ENCODE measurements at regions not wholly inside any gene's neighbourhood (a gene's known extent, or its start where the extent isn't known, plus 50 kb on each side); places are given as distances from the start of the nearest gene placed in this dataset.

DNA sequence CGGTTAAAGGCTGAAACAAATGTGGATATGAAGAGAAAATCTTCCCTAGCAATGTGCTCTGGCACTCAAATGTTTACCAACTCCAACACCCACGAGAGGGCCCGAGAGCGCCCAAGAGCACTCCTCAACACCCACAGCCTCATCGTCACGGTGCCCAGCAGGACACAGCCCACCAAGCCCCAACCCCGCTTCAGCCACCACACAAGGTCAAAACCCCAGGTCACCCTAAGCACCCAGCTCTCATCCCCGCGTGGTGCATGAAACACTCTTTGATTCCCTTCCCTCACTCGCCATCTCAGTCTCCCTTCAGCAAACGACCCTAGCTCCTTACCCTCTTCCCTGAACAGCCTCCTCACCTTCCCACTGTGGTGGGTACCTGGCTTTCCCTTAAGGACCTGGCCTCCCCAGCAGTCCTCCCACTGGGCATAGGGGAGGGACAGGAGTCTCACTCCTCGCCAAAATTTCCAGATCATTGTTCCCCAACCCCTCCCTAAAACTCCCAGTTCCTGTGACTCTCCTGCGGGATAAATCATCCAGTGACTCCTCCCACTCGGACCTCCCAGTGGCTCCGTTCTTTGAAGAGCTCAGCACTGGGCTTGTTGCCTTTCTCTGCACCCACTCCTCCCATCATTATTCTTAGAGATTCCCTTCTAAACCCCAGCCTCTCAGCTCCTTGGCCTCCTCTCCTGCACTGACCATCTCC lies 170.4 kb upstream of the SYT6 start:
- no peak overlapping the region for H3K27ac ChIP-seq (ENCODE audit: low read depth, low read length)
- H3K4me3 ChIP-seq (ENCODE audit: low read length): no peak overlapping the region
- H3K4me1 ChIP-seq (ENCODE audit: control insufficient read depth, insufficient read depth, low read length): no peaks in the 10 kb centered on the region
- peaks cover 20% of the 10 kb centered on the region for H3K27me3 Mint-ChIP-seq (ENCODE audit: insufficient read depth)
- no peak overlapping the region for H3K9ac ChIP-seq (ENCODE audit: extremely low read depth, low read length, poor library complexity, severe bottlenecking)
- no peak for DNase-seq
- H3K4me1 Mint-ChIP-seq: no peaks in the 10 kb centered on the region
- H3K4me3 Mint-ChIP-seq: no peak overlapping the region
- peaks cover 14% of the 10 kb centered on the region for H3K9me3 ChIP-seq (ENCODE audit: control insufficient read depth, low read length)
- H3K27ac Mint-ChIP-seq: no peak overlapping the region
- WGBS, 2 experiments (ENCODE audit: insufficient coverage in 1 of 2, insufficient read length in 1 of 2): 88 to 96% methylated on average over 8 to 15 of the region's 15 CpGs
- H3K36me3 ChIP-seq (ENCODE audit: control insufficient read depth, insufficient read depth, low read length): no peaks in the 10 kb centered on the region
- H3K36me3 Mint-ChIP-seq (ENCODE audit: low read depth): no peaks in the 10 kb centered on the region
- no peaks in the 10 kb centered on the region for H3K27me3 ChIP-seq (ENCODE audit: control insufficient read depth, insufficient read depth, low read length, poor library complexity, severe bottlenecking)
- peaks cover 18% of the 10 kb centered on the region for H3K9me3 Mint-ChIP-seq
- TF ChIP-seq CTCF (conservative IDR thresholded peaks at IDR 0.05): no peak

GRCh38 chr1:114322734-114323133 lies 169.1 kb upstream of the SYT6 start:
- peaks cover 14% of the 10 kb centered on the region for H3K9me3 Mint-ChIP-seq
- no peaks in the 10 kb centered on the region for H3K4me1 Mint-ChIP-seq
- Histone ChIP-seq H3K27me3 (ENCODE audit: control insufficient read depth, insufficient read depth, low read length, poor library complexity, severe bottlenecking) (no peaks in the 10 kb centered on the region), H3K9ac (ENCODE audit: extremely low read depth, low read length, poor library complexity, severe bottlenecking) (no peak overlapping the region), H3K9me3 (ENCODE audit: control insufficient read depth, low read length) (peaks cover 14% of the 10 kb centered on the region), H3K4me1 (ENCODE audit: control insufficient read depth, insufficient read depth, low read length) (no peaks in the 10 kb centered on the region), H3K36me3 (ENCODE audit: control insufficient read depth, insufficient read depth, low read length) (no peaks in the 10 kb centered on the region), H3K4me3 (ENCODE audit: low read length) (no peak overlapping the region), H3K27ac (ENCODE audit: low read depth, low read length) (no peak overlapping the region)
- no peak for DNase-seq
- 63 to 95% methylated on average over 1 to 2 of the region's 2 CpGs for WGBS, 2 experiments (ENCODE audit: insufficient coverage in 1 of 2, insufficient read length in 1 of 2)
- no peak for TF ChIP-seq CTCF (conservative IDR thresholded peaks at IDR 0.05)
- H3K27me3 Mint-ChIP-seq (ENCODE audit: insufficient read depth): peaks cover 15% of the 10 kb centered on the region
- no peak overlapping the region for H3K4me3 Mint-ChIP-seq
- H3K36me3 Mint-ChIP-seq (ENCODE audit: low read depth): no peaks in the 10 kb centered on the region
- H3K27ac Mint-ChIP-seq: no peak overlapping the region

GRCh38 chr1:114322207-114322606 lies 168.5 kb upstream of the SYT6 start:
- DNase-seq: no peak
- no peak overlapping the region for H3K27ac Mint-ChIP-seq
- Histone ChIP-seq H3K27ac (ENCODE audit: low read depth, low read length) (no peak overlapping the region), H3K9me3 (ENCODE audit: control insufficient read depth, low read length) (peaks cover 14% of the 10 kb centered on the region), H3K4me1 (ENCODE audit: control insufficient read depth, insufficient read depth, low read length) (no peaks in the 10 kb centered on the region), H3K4me3 (ENCODE audit: low read length) (no peak overlapping the region), H3K36me3 (ENCODE audit: control insufficient read depth, insufficient read depth, low read length) (no peaks in the 10 kb centered on the region), H3K27me3 (ENCODE audit: control insufficient read depth, insufficient read depth, low read length, poor library complexity, severe bottlenecking) (no peaks in the 10 kb centered on the region), H3K9ac (ENCODE audit: extremely low read depth, low read length, poor library complexity, severe bottlenecking) (no peak overlapping the region)
- H3K4me1 Mint-ChIP-seq: no peaks in the 10 kb centered on the region
- peaks cover 15% of the 10 kb centered on the region for H3K27me3 Mint-ChIP-seq (ENCODE audit: insufficient read depth)
- 90 to 92% methylated on average over 3 of the region's 3 CpGs for WGBS, 2 experiments (ENCODE audit: insufficient coverage in 1 of 2, insufficient read length in 1 of 2)
- H3K36me3 Mint-ChIP-seq (ENCODE audit: low read depth): no peaks in the 10 kb centered on the region
- peaks cover 10% of the 10 kb centered on the region for H3K9me3 Mint-ChIP-seq
- H3K4me3 Mint-ChIP-seq: no peak overlapping the region
- TF ChIP-seq CTCF (conservative IDR thresholded peaks at IDR 0.05): no peak
